Mesendoderm (in vitro differentiated cells): ENCODE measurements at regions not wholly inside any gene's neighbourhood (a gene's known extent, or its start where the extent isn't known, plus 50 kb on each side); places are given as distances from the start of the nearest gene placed in this dataset.

Experiments
- DNase-seq: peaks from one replicate; pipeline ENCODE4 v3.0.0; 2013
- H2AK5ac ChIP-seq: 2 replicates; pipeline ENCODE4 v1.6.1; 2013; ENCODE audit warnings: low read length, inconsistent platforms
- H2BK120ac ChIP-seq: 2 replicates; pipeline ENCODE4 v1.6.1; 2013; ENCODE audit warnings: low read depth, mild to moderate bottlenecking, low read length, moderate library complexity, mixed read lengths
- H2BK15ac ChIP-seq: replicated peaks from 2 replicates; pipeline ENCODE4 v1.6.1; 2013; ENCODE audit warnings: low read depth, mild to moderate bottlenecking, moderate library complexity
- H2BK5ac ChIP-seq: 2 replicates; pipeline ENCODE4 v1.6.1; 2013; ENCODE audit warnings: low read length, inconsistent platforms
- H3K18ac ChIP-seq: 2 replicates; pipeline ENCODE4 v1.6.1; 2013; ENCODE audit warnings: mild to moderate bottlenecking, low read length, mixed read lengths
- H3K23ac ChIP-seq: one replicate; pipeline ENCODE4 v1.6.1; 2013; ENCODE audit warnings: low read length
- H3K27ac ChIP-seq: 2 replicates; pipeline ENCODE4 v1.5.1; 2013; ENCODE audit warnings: low read depth, mild to moderate bottlenecking, inconsistent platforms, low read length, moderate library complexity
- H3K27me3 ChIP-seq: 2 replicates; pipeline ENCODE4 v1.6.1; 2013; ENCODE audit warnings: low read length, control low read depth, mild to moderate bottlenecking, inconsistent platforms; ENCODE audit not compliant: insufficient read depth, poor library complexity
- H3K36me3 ChIP-seq: 2 replicates; pipeline ENCODE4 v1.6.1; 2013; ENCODE audit warnings: low read length, inconsistent platforms; ENCODE audit not compliant: control insufficient read depth, insufficient read depth
- H3K4ac ChIP-seq: one replicate; pipeline ENCODE4 v1.6.1; 2013; ENCODE audit warnings: low read depth, mild to moderate bottlenecking, low read length, moderate library complexity
- H3K4me1 ChIP-seq: 2 replicates; pipeline ENCODE4 v1.6.1; 2013; ENCODE audit warnings: low read depth, low read length, inconsistent platforms; ENCODE audit not compliant: control insufficient read depth
- H3K4me2 ChIP-seq: 2 replicates; pipeline ENCODE4 v1.6.1; 2013; ENCODE audit warnings: low read length
- H3K4me3 ChIP-seq: 2 replicates; pipeline ENCODE4 v1.5.1; 2013; ENCODE audit warnings: mild to moderate bottlenecking, low read length
- H3K56ac ChIP-seq: one replicate; pipeline ENCODE4 v1.6.1; 2013; ENCODE audit warnings: low read length
- H3K79me1 ChIP-seq: 2 replicates; pipeline ENCODE4 v1.6.1; 2013; ENCODE audit warnings: low read length, inconsistent platforms
- H3K79me2 ChIP-seq: 2 replicates; pipeline ENCODE4 v1.6.1; 2013; ENCODE audit warnings: mild to moderate bottlenecking, low read length; ENCODE audit not compliant: control insufficient read depth, insufficient read depth
- H3K9ac ChIP-seq: 2 replicates; pipeline ENCODE4 v1.6.1; 2013; ENCODE audit warnings: low read length, inconsistent platforms
- H4K5ac ChIP-seq: one replicate; pipeline ENCODE4 v1.6.1; 2013; ENCODE audit warnings: low read length
- H4K8ac ChIP-seq: one replicate; pipeline ENCODE4 v1.6.1; 2013; ENCODE audit warnings: low read depth, mild to moderate bottlenecking, control low read depth, low read length, moderate library complexity
- WGBS: extraction: QIAGEN DNeasy Blood & Tissue Kit; methylation state at CpG from one replicate; pipeline ENCODE4 v1.1.7; 2013; ENCODE audit warnings: low lambda C conversion rate, missing lambda C conversion rate; ENCODE audit not compliant: insufficient coverage; ENCODE audit errors: extremely low coverage; 5-methylcytosine and 5-hydroxymethylcytosine counted together

- H3K79me1 ChIP-seq: no peaks in the 10 kb centered on the region
- H2BK120ac ChIP-seq: no peak overlapping the region
- DNase-seq: no peak
- H4K5ac ChIP-seq: no peak overlapping the region
- no peak overlapping the region for H3K4me2 ChIP-seq
- H3K9ac ChIP-seq: no peak overlapping the region
- no peaks in the 10 kb centered on the region for H3K36me3 ChIP-seq
- no peaks in the 10 kb centered on the region for H3K4me1 ChIP-seq
- no peak overlapping the region for H2BK5ac ChIP-seq
- H3K27me3 ChIP-seq: no peaks in the 10 kb centered on the region
- no CpG with 5 or more reads among the region's 3 CpGs for WGBS
- no peak overlapping the region for H2AK5ac ChIP-seq
- no peak overlapping the region for H3K56ac ChIP-seq
- H3K18ac ChIP-seq: no peak overlapping the region
- no peak overlapping the region for H3K4me3 ChIP-seq
- H4K8ac ChIP-seq: no peak overlapping the region
- H3K79me2 ChIP-seq: no peaks in the 10 kb centered on the region
- H3K4ac ChIP-seq: no peak overlapping the region
- no peak overlapping the region for H2BK15ac ChIP-seq
- H3K27ac ChIP-seq: no peak overlapping the region
- H3K23ac ChIP-seq: no peak overlapping the region
These were observed 107.0 kb upstream of the ERG start for GRCh38 chr21:38605236-38605635.

- Histone ChIP-seq H4K5ac (no peak overlapping the region), H3K27me3 (no peaks in the 10 kb centered on the region), H2BK120ac (no peak overlapping the region), H3K79me2 (no peaks in the 10 kb centered on the region), H3K9ac (no peak overlapping the region), H3K4ac (no peak overlapping the region), H3K27ac (no peak overlapping the region), H3K18ac (no peak overlapping the region), H3K36me3 (no peaks in the 10 kb centered on the region), H3K4me2 (no peak overlapping the region), H3K23ac (no peak overlapping the region), H2BK5ac (no peak overlapping the region), H2BK15ac (no peak overlapping the region), H4K8ac (no peak overlapping the region), H3K79me1 (no peaks in the 10 kb centered on the region), H3K56ac (no peak overlapping the region), H3K4me3 (no peak overlapping the region), H3K4me1 (no peaks in the 10 kb centered on the region), H2AK5ac (no peak overlapping the region)
- no peak for DNase-seq
- no CpG with 5 or more reads among the region's 4 CpGs for WGBS
These were observed 111.3 kb upstream of the ERG start for GRCh38 chr21:38609580-38609979.

GRCh38 chr21:38610623-38611251, 112.5 kb upstream of the ERG start:
- H2BK120ac ChIP-seq: no peak overlapping the region
- H4K8ac ChIP-seq: no peak overlapping the region
- no peak overlapping the region for H2BK15ac ChIP-seq
- H3K56ac ChIP-seq: no peak overlapping the region
- no peak overlapping the region for H3K4me3 ChIP-seq
- no peak overlapping the region for H4K5ac ChIP-seq
- H3K27me3 ChIP-seq: no peaks in the 10 kb centered on the region
- no peaks in the 10 kb centered on the region for H3K36me3 ChIP-seq
- H3K9ac ChIP-seq: no peak overlapping the region
- no peak overlapping the region for H3K4me2 ChIP-seq
- no peak overlapping the region for H2AK5ac ChIP-seq
- no peak overlapping the region for H3K18ac ChIP-seq
- no peak for DNase-seq
- H3K4ac ChIP-seq: no peak overlapping the region
- H3K23ac ChIP-seq: no peak overlapping the region
- no CpG with 5 or more reads among the region's 9 CpGs for WGBS
- no peak overlapping the region for H2BK5ac ChIP-seq
- H3K79me1 ChIP-seq: no peaks in the 10 kb centered on the region
- H3K4me1 ChIP-seq: no peaks in the 10 kb centered on the region
- no peaks in the 10 kb centered on the region for H3K79me2 ChIP-seq
- no peak overlapping the region for H3K27ac ChIP-seq

DNA sequence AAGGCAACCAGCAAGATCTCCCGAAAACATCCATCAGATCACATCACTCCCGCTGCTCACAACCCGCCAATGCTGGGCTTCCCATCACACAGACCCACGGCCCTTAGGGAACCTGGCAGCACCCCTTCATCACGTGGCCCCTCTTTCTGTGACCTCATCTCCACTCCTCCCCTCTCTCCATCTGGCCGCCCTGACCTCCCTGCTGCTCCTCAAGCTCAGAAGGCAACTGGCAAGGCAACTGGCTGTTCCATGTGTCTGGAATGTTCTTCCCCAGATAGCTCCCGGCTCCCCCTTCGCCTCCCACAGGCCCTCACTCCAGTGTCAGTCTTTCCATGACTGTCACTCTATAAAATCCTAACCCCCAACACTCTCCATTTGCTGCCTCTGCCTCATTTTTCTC, 113.0 kb upstream of the ERG start:
- Histone ChIP-seq H3K79me1 (no peaks in the 10 kb centered on the region), H3K27me3 (no peaks in the 10 kb centered on the region), H3K36me3 (no peaks in the 10 kb centered on the region), H3K27ac (no peak overlapping the region), H3K4me1 (no peaks in the 10 kb centered on the region), H4K8ac (no peak overlapping the region), H2AK5ac (no peak overlapping the region), H3K23ac (no peak overlapping the region), H3K56ac (no peak overlapping the region), H3K4ac (no peak overlapping the region), H3K4me2 (no peak overlapping the region), H3K9ac (no peak overlapping the region), H4K5ac (no peak overlapping the region), H2BK5ac (no peak overlapping the region), H3K4me3 (no peak overlapping the region), H2BK15ac (no peak overlapping the region), H3K79me2 (no peaks in the 10 kb centered on the region), H3K18ac (no peak overlapping the region), H2BK120ac (no peak overlapping the region)
- no CpG with 5 or more reads among the region's 8 CpGs for WGBS
- DNase-seq: no peak

GRCh38 chr21:38613686-38614085, 115.4 kb upstream of the ERG start:
- Histone ChIP-seq H3K56ac (no peak overlapping the region), H3K36me3 (no peaks in the 10 kb centered on the region), H2BK120ac (no peak overlapping the region), H2BK15ac (no peak overlapping the region), H4K5ac (no peak overlapping the region), H2AK5ac (no peak overlapping the region), H3K27me3 (no peaks in the 10 kb centered on the region), H3K4ac (no peak overlapping the region), H3K23ac (no peak overlapping the region), H2BK5ac (no peak overlapping the region), H3K79me2 (no peaks in the 10 kb centered on the region), H3K4me2 (no peak overlapping the region), H3K79me1 (no peaks in the 10 kb centered on the region), H3K9ac (no peak overlapping the region), H3K4me3 (no peak overlapping the region), H3K4me1 (no peaks in the 10 kb centered on the region), H3K27ac (no peak overlapping the region), H3K18ac (no peak overlapping the region), H4K8ac (no peak overlapping the region)
- DNase-seq: no peak
- WGBS: no CpG with 5 or more reads among the region's 6 CpGs

DNA sequence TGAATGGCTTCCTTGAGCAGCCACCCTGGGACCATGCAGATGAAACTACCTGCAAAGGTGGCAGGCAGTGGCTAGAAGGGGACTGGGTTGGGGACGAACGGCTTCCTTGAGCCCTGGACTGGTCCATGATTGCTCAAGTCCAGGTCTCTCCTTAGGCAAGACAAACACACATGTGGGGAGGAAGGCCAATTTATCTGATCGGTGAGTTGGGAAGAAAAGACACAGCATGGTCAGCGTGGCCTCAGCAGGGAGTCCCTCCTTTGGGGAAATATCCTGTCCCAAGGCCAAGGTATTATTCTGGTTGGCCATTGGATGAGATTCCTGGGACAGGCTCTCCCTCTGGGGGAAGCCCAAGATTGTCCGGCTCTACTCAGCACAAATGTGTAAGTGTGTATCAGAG, 116.3 kb upstream of the ERG start:
- no peak for DNase-seq
- H3K27me3 ChIP-seq: no peaks in the 10 kb centered on the region
- no peak overlapping the region for H3K23ac ChIP-seq
- no peak overlapping the region for H3K4ac ChIP-seq
- no peak overlapping the region for H4K5ac ChIP-seq
- no peak overlapping the region for H2AK5ac ChIP-seq
- H2BK120ac ChIP-seq: no peak overlapping the region
- no peak overlapping the region for H3K4me3 ChIP-seq
- H3K36me3 ChIP-seq: no peaks in the 10 kb centered on the region
- no peak overlapping the region for H2BK5ac ChIP-seq
- H4K8ac ChIP-seq: no peak overlapping the region
- H3K4me2 ChIP-seq: no peak overlapping the region
- no peak overlapping the region for H3K56ac ChIP-seq
- no peak overlapping the region for H3K27ac ChIP-seq
- no CpG with 5 or more reads among the region's 5 CpGs for WGBS
- no peaks in the 10 kb centered on the region for H3K79me2 ChIP-seq
- no peak overlapping the region for H3K9ac ChIP-seq
- H3K18ac ChIP-seq: no peak overlapping the region
- H2BK15ac ChIP-seq: no peak overlapping the region
- H3K4me1 ChIP-seq: no peaks in the 10 kb centered on the region
- no peaks in the 10 kb centered on the region for H3K79me1 ChIP-seq
